Uterus (tissue), 3 donors: ENCODE measurements at regions not wholly inside any gene's neighbourhood (a gene's known extent, or its start where the extent isn't known, plus 50 kb on each side); places are given as distances from the start of the nearest gene placed in this dataset.

Source experiments
- DNase-seq, 2 donors: peaks; one replicate each; pipeline ENCODE4 v3.0.0-alpha.2; 2019 to 2020
- H3K27ac ChIP-seq, 2 donors: fragments of 200-600 bp; sonication (generic); 1 replicate in 1 of 2; 2 replicates in 1 of 2; pipeline ENCODE4 v1.5.1; 2016 to 2018
- H3K27me3 ChIP-seq, 2 donors: fragments of 200-600 bp; sonication (generic); one replicate each; pipeline ENCODE4 v1.5.1; 2018 to 2019; ENCODE audit warnings: control low read depth in 1 of 2
- H3K36me3 ChIP-seq, 2 donors: fragments of 200-600 bp; sonication (generic); one replicate each; pipeline ENCODE4 v1.5.1; 2019; ENCODE audit warnings: control low read depth in 1 of 2
- H3K4me1 ChIP-seq, 2 donors: fragments of 200-600 bp; sonication (generic); one replicate each; pipeline ENCODE4 v1.5.1; 2018 to 2019; ENCODE audit warnings: control low read depth in 1 of 2
- H3K4me3 ChIP-seq, 2 donors: fragments of 200-600 bp; sonication (generic); 1 replicate in 1 of 2; 2 replicates in 1 of 2; pipeline ENCODE4 v1.5.1; 2018 to 2019; ENCODE audit warnings: mild to moderate bottlenecking in 1 of 2
- H3K9me3 ChIP-seq, 2 donors: fragments of 200-600 bp; sonication (generic); one replicate each; pipeline ENCODE4 v1.5.1; 2019; ENCODE audit warnings: control low read depth in 1 of 2
- CTCF ChIP-seq, 4 experiments: fragments of 200-600 bp in 2 of 4; fragments of 450-650 bp in 2 of 4; sonication (generic) in 2 of 4; IDR thresholded peaks; one replicate each; pipeline ENCODE4 v1.5.1; 2016 to 2019; ENCODE audit warnings: antibody characterized with exemption in 4 of 4, mild to moderate bottlenecking in 2 of 4, moderate library complexity in 1 of 4
- POLR2A ChIP-seq, 2 donors: fragments of 450-650 bp; IDR thresholded peaks; one replicate each; pipeline ENCODE4 v1.6.1; 2016; ENCODE audit warnings: antibody characterized with exemption in 2 of 2, mild to moderate bottlenecking in 1 of 2, moderate library complexity in 1 of 2
- intact Hi-C: fragments of 100-400 bp; cut with DNase I; formaldehyde crosslinking; loops from one replicate; pipeline ENCODE4 v1.15.1; 2023; ENCODE audit warnings: low total_unique reads
- donor health status: DM: yes; HTN: yes; CAD: no.

- Histone ChIP-seq H3K9me3 (no peaks in the 10 kb centered on the region), H3K36me3 (no peaks in the 10 kb centered on the region), H3K4me3 (no peak overlapping the region), H3K27ac (no peak overlapping the region), H3K4me1 (peaks cover 0 to 8% of the 10 kb centered on the region in 2 donors), H3K27me3 (no peaks in the 10 kb centered on the region)
- intact Hi-C loops, result no loop called here
- DNase-seq, result no peak
- TF ChIP-seq CTCF (IDR thresholded peaks at IDR 0.05), result no peak
- no peak for TF ChIP-seq POLR2A (IDR thresholded peaks at IDR 0.05)
Observed at GRCh38 chr6:14271789-14272736, 154.5 kb downstream of the CD83 start.

- TF ChIP-seq POLR2A (IDR thresholded peaks at IDR 0.05) (no peak), CTCF (IDR thresholded peaks at IDR 0.05) (no peak)
- no peaks in the 10 kb centered on the region for H3K36me3 ChIP-seq
- intact Hi-C loops, result no loop called here
Observed at GRCh38 chr6:14272737-14273085, 155.1 kb downstream of the CD83 start.

GRCh38 chr6:14273191-14273590 is 155.6 kb downstream of the CD83 start:
- no peaks in the 10 kb centered on the region for H3K27me3 ChIP-seq
- no peak for DNase-seq
- no peaks in the 10 kb centered on the region for H3K9me3 ChIP-seq
- H3K4me3 ChIP-seq, result no peak overlapping the region
- intact Hi-C loops, result no loop called here
- H3K4me1 ChIP-seq, result peaks cover 0 to 8% of the 10 kb centered on the region in 2 donors
- no peak overlapping the region for H3K27ac ChIP-seq
- H3K36me3 ChIP-seq, result no peaks in the 10 kb centered on the region
- TF ChIP-seq CTCF (IDR thresholded peaks at IDR 0.05) (no peak), POLR2A (IDR thresholded peaks at IDR 0.05) (no peak)

More at GRCh38 chr6:14272737-14273085, 155.1 kb downstream of the CD83 start:
- DNase-seq, result no peak
- Histone ChIP-seq H3K9me3 (no peaks in the 10 kb centered on the region), H3K27ac (no peak overlapping the region), H3K4me3 (no peak overlapping the region), H3K4me1 (peaks cover 0 to 8% of the 10 kb centered on the region in 2 donors), H3K27me3 (no peaks in the 10 kb centered on the region)

GRCh38 chr6:14274016-14274415 is 156.4 kb downstream of the CD83 start:
- no peaks in the 10 kb centered on the region for H3K9me3 ChIP-seq
- no peaks in the 10 kb centered on the region for H3K27me3 ChIP-seq
- DNase-seq, result no peak
- peaks cover 0 to 8% of the 10 kb centered on the region in 2 donors for H3K4me1 ChIP-seq
- TF ChIP-seq CTCF (IDR thresholded peaks at IDR 0.05), result no peak
- TF ChIP-seq POLR2A (IDR thresholded peaks at IDR 0.05), result no peak
- H3K36me3 ChIP-seq, result no peaks in the 10 kb centered on the region
- no peak overlapping the region for H3K27ac ChIP-seq
- no peak overlapping the region for H3K4me3 ChIP-seq
- intact Hi-C loops, result no loop called here
